WTC11 (cell line): ENCODE measurements at regions not wholly inside any gene's neighbourhood (a gene's known extent, or its start where the extent isn't known, plus 50 kb on each side); places are given as distances from the start of the nearest gene placed in this dataset.

Experiments
- ATAC-seq: fragments of 200-7000 bp; cut with Tn5 transposase; 2 replicates; pipeline ENCODE4 v1.10.0; 2021; ENCODE audit warnings: mild to moderate bottlenecking, moderate library complexity
- CTCF ChIA-PET: fragments of 300-600 bp; sonication (Branson Sonifier 250); formaldehyde crosslinking; loops from one replicate; lab custom pipeline; 2021; ENCODE audit warnings: antibody characterized with exemption; lab: Charles Lee
- POLR2A ChIA-PET: fragments of 350-600 bp; sonication (Branson Sonifier 250); formaldehyde crosslinking; loops from one replicate; lab custom pipeline; 2021; ENCODE audit warnings: antibody characterized with exemption; lab: Charles Lee
- DNase-seq: peaks from one replicate; pipeline ENCODE4 v3.0.0; 2021; ENCODE audit warnings: low spot score
- H3K27ac Mint-ChIP-seq: 2 replicates; pipeline ENCODE4 v1.8.0; 2021; ENCODE audit warnings: mixed read lengths
- H3K27me3 Mint-ChIP-seq: 2 replicates; pipeline ENCODE4 v1.8.0; 2021; ENCODE audit warnings: low read depth, mild to moderate bottlenecking, moderate library complexity, mixed read lengths
- H3K36me3 Mint-ChIP-seq: 2 replicates; pipeline ENCODE4 v1.8.0; 2021; ENCODE audit warnings: mixed read lengths
- H3K4me1 Mint-ChIP-seq: 2 replicates; pipeline ENCODE4 v1.8.0; 2022; ENCODE audit warnings: mixed read lengths
- H3K4me3 Mint-ChIP-seq: 2 replicates; pipeline ENCODE4 v1.8.0; 2021; ENCODE audit warnings: mild to moderate bottlenecking, moderate library complexity, mixed read lengths
- H3K9me3 Mint-ChIP-seq: 2 replicates; pipeline ENCODE4 v1.8.0; 2021; ENCODE audit warnings: mixed read lengths
- CREM ChIP-seq: sonication (generic); formaldehyde crosslinking; IDR thresholded peaks from 2 replicates; pipeline ENCODE4 v1.8.1; 2022; ENCODE audit warnings: mild to moderate bottlenecking, missing genetic modification reagents, moderate library complexity
- ELF4 ChIP-seq: sonication (generic); formaldehyde crosslinking; IDR thresholded peaks from 2 replicates; pipeline ENCODE4 v1.8.1; 2022; ENCODE audit warnings: low read depth, mild to moderate bottlenecking, moderate library complexity, missing genetic modification reagents
- ETV6 ChIP-seq: sonication (generic); formaldehyde crosslinking; IDR thresholded peaks from 2 replicates; pipeline ENCODE4 v1.8.1; 2022; ENCODE audit warnings: mild to moderate bottlenecking, missing genetic modification reagents
- MXD4 ChIP-seq: fragments of 250-450 bp; sonication (Bioruptor Pico); IDR thresholded peaks from 2 replicates; pipeline ENCODE4 v1.8.0; 2021; ENCODE audit warnings: mild to moderate bottlenecking, moderate library complexity, borderline replicate concordance
- NFYB ChIP-seq: sonication (generic); formaldehyde crosslinking; conservative IDR thresholded peaks from 2 replicates; pipeline ENCODE4 v1.8.0; 2022; ENCODE audit warnings: low read depth, missing genetic modification reagents
- NR1H2 ChIP-seq: sonication (generic); formaldehyde crosslinking; IDR thresholded peaks from 2 replicates; pipeline ENCODE4 v1.9.0; 2021; ENCODE audit warnings: mild to moderate bottlenecking, moderate library complexity, missing genetic modification reagents
- OVOL2 ChIP-seq: fragments of 250-450 bp; sonication (Bioruptor Pico); IDR thresholded peaks from 2 replicates; pipeline ENCODE4 v1.9.0; 2021; ENCODE audit warnings: mild to moderate bottlenecking, borderline replicate concordance
- SOX15 ChIP-seq: fragments of 250-450 bp; sonication (Bioruptor Pico); IDR thresholded peaks from 2 replicates; pipeline ENCODE4 v1.9.0; 2021; ENCODE audit warnings: mild to moderate bottlenecking
- TF ChIP-seq, protein P1 (sequence below): sonication (generic); formaldehyde crosslinking; IDR thresholded peaks from 2 replicates; pipeline ENCODE4 v1.8.0; 2022; ENCODE audit warnings: missing genetic modification reagents
- TF ChIP-seq, protein P2 (sequence below): sonication (generic); formaldehyde crosslinking; IDR thresholded peaks from 2 replicates; pipeline ENCODE4 v1.8.0; 2023; ENCODE audit warnings: missing genetic modification reagents
- TF ChIP-seq, protein P3 (sequence below): sonication (generic); formaldehyde crosslinking; IDR thresholded peaks from 2 replicates; pipeline ENCODE4 v1.8.1; 2022; ENCODE audit warnings: mild to moderate bottlenecking, missing genetic modification reagents, moderate library complexity, borderline replicate concordance
- TF ChIP-seq, protein P4 (sequence below): sonication (generic); formaldehyde crosslinking; IDR thresholded peaks from 2 replicates; pipeline ENCODE4 v1.8.1; 2023; ENCODE audit warnings: mild to moderate bottlenecking, missing genetic modification reagents, moderate library complexity
- TF ChIP-seq, protein P5 (sequence below): fragments of 250-450 bp; sonication (Bioruptor Pico); IDR thresholded peaks from 2 replicates; pipeline ENCODE4 v1.9.0; 2021; ENCODE audit warnings: mild to moderate bottlenecking

DNA sequence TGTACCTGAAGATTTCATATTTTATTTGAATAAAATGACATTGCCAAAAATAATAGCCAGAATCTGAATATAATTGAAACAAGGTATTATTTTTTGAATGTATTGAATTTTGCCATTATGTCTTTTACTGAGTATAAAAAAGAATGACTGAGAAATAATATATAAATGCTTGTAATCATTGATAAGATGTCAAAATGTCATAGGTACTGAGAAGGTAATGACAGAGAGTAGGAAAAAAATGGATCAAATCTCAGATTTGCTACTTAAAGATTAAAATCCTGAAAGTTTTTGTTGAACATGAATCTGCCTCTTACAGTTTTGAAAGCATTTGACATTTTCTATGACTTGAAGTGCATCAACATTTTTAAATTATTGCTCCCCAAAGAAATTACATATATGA is 1069.9 kb upstream of the ADGRL4 start:
- DNase-seq (no peak), ATAC-seq (no peak)
- H3K27ac Mint-ChIP-seq = no peak overlapping the region
- H3K36me3 Mint-ChIP-seq = no peaks in the 10 kb centered on the region
- no peaks in the 10 kb centered on the region for H3K27me3 Mint-ChIP-seq
- ChIA-PET CTCF (no interaction called here), POLR2A (no interaction called here)
- no peaks in the 10 kb centered on the region for H3K4me1 Mint-ChIP-seq
- no peak overlapping the region for H3K4me3 Mint-ChIP-seq
- TF ChIP-seq CREM (CRISPR knock-in tag) (no peak), NR1H2 (CRISPR knock-in tag) (no peak), SOX15 (CRISPR knock-in tag) (no peak), MXD4 (no peak)
- TF ChIP-seq, protein P1, sequence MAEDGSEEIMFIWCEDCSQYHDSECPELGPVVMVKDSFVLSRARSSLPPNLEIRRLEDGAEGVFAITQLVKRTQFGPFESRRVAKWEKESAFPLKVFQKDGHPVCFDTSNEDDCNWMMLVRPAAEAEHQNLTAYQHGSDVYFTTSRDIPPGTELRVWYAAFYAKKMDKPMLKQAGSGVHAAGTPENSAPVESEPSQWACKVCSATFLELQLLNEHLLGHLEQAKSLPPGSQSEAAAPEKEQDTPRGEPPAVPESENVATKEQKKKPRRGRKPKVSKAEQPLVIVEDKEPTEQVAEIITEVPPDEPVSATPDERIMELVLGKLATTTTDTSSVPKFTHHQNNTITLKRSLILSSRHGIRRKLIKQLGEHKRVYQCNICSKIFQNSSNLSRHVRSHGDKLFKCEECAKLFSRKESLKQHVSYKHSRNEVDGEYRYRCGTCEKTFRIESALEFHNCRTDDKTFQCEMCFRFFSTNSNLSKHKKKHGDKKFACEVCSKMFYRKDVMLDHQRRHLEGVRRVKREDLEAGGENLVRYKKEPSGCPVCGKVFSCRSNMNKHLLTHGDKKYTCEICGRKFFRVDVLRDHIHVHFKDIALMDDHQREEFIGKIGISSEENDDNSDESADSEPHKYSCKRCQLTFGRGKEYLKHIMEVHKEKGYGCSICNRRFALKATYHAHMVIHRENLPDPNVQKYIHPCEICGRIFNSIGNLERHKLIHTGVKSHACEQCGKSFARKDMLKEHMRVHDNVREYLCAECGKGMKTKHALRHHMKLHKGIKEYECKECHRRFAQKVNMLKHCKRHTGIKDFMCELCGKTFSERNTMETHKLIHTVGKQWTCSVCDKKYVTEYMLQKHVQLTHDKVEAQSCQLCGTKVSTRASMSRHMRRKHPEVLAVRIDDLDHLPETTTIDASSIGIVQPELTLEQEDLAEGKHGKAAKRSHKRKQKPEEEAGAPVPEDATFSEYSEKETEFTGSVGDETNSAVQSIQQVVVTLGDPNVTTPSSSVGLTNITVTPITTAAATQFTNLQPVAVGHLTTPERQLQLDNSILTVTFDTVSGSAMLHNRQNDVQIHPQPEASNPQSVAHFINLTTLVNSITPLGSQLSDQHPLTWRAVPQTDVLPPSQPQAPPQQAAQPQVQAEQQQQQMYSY (CRISPR knock-in tag) = no peak
- H3K9me3 Mint-ChIP-seq = no peaks in the 10 kb centered on the region

DNA sequence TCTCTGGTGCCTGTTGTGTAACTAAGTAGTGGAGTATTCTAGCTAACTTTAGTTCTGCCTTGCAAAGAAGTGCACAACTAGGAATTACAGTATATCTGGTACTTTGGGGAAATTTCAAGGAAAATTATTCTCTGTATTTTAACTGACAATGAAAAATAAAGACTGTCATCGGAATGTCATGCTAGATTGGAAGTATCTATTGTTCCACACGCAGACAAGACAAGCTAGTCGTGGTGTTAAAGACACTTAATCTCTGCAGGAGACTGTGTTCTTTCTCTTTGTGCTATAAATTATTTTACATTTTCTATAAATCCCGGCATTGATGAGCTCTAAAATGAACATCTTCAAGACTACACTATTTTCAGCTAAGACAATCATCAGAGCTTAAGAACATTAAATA is 1068.8 kb upstream of the ADGRL4 start:
- Mint-ChIP-seq H3K36me3 (no peaks in the 10 kb centered on the region), H3K27me3 (no peaks in the 10 kb centered on the region), H3K4me1 (no peaks in the 10 kb centered on the region), H3K9me3 (no peaks in the 10 kb centered on the region)
- CTCF ChIA-PET = no interaction called here
- TF ChIP-seq, protein P2, sequence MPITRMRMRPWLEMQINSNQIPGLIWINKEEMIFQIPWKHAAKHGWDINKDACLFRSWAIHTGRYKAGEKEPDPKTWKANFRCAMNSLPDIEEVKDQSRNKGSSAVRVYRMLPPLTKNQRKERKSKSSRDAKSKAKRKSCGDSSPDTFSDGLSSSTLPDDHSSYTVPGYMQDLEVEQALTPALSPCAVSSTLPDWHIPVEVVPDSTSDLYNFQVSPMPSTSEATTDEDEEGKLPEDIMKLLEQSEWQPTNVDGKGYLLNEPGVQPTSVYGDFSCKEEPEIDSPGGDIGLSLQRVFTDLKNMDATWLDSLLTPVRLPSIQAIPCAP (CRISPR knock-in tag) = no peak
- TF ChIP-seq ETV6 (CRISPR knock-in tag) (no peak), OVOL2 (CRISPR knock-in tag) (no peak), ELF4 (CRISPR knock-in tag) (no peak)
- TF ChIP-seq, protein P3, sequence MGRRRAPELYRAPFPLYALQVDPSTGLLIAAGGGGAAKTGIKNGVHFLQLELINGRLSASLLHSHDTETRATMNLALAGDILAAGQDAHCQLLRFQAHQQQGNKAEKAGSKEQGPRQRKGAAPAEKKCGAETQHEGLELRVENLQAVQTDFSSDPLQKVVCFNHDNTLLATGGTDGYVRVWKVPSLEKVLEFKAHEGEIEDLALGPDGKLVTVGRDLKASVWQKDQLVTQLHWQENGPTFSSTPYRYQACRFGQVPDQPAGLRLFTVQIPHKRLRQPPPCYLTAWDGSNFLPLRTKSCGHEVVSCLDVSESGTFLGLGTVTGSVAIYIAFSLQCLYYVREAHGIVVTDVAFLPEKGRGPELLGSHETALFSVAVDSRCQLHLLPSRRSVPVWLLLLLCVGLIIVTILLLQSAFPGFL = no peak
- TF ChIP-seq, protein P4, sequence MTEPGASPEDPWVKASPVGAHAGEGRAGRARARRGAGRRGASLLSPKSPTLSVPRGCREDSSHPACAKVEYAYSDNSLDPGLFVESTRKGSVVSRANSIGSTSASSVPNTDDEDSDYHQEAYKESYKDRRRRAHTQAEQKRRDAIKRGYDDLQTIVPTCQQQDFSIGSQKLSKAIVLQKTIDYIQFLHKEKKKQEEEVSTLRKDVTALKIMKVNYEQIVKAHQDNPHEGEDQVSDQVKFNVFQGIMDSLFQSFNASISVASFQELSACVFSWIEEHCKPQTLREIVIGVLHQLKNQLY = no peak
- TF ChIP-seq, protein P5, sequence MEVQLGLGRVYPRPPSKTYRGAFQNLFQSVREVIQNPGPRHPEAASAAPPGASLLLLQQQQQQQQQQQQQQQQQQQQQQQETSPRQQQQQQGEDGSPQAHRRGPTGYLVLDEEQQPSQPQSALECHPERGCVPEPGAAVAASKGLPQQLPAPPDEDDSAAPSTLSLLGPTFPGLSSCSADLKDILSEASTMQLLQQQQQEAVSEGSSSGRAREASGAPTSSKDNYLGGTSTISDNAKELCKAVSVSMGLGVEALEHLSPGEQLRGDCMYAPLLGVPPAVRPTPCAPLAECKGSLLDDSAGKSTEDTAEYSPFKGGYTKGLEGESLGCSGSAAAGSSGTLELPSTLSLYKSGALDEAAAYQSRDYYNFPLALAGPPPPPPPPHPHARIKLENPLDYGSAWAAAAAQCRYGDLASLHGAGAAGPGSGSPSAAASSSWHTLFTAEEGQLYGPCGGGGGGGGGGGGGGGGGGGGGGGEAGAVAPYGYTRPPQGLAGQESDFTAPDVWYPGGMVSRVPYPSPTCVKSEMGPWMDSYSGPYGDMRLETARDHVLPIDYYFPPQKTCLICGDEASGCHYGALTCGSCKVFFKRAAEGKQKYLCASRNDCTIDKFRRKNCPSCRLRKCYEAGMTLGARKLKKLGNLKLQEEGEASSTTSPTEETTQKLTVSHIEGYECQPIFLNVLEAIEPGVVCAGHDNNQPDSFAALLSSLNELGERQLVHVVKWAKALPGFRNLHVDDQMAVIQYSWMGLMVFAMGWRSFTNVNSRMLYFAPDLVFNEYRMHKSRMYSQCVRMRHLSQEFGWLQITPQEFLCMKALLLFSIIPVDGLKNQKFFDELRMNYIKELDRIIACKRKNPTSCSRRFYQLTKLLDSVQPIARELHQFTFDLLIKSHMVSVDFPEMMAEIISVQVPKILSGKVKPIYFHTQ (CRISPR knock-in tag) = no peak
- TF ChIP-seq, all 79 proteins: peak for 0
- no peak for DNase-seq
- H3K4me3 Mint-ChIP-seq = no peak overlapping the region
- ATAC-seq = no peak
- POLR2A ChIA-PET = no interaction called here
- H3K27ac Mint-ChIP-seq = no peak overlapping the region

DNA sequence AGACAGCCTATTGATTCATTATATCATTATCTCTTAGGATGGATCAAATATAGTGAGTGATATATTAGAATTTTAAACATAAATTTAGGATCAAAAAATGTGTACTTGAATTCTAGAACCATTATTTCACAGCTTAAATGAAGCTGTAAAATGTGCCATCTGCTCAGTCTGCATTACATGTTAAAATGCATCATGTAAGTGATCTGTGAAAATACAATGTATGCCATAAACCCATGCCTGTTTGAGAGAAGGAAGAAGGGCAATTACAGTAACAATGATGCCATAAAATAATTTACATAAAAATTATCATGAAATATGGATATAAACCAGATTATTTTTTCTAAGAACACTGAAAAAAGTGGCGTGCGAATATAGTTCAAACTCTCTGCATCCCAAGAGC is 1066.0 kb upstream of the ADGRL4 start:
- DNase-seq (no peak), ATAC-seq (no peak)
- ChIA-PET POLR2A (no interaction called here), CTCF (no interaction called here)
- H3K9me3 Mint-ChIP-seq = no peaks in the 10 kb centered on the region
- no peaks in the 10 kb centered on the region for H3K27me3 Mint-ChIP-seq
- H3K4me1 Mint-ChIP-seq = no peaks in the 10 kb centered on the region
- H3K36me3 Mint-ChIP-seq = no peaks in the 10 kb centered on the region
- no peak overlapping the region for H3K4me3 Mint-ChIP-seq
- H3K27ac Mint-ChIP-seq = no peak overlapping the region
- TF ChIP-seq NFYB = no peak
- TF ChIP-seq, all 79 proteins: peak for 0
